Activated CD4-positive, alpha-beta T cell treated with anti-CD3 and anti-CD28 coated beads for 48 hours (primary cell): ENCODE measurements at regions not wholly inside any gene's neighbourhood (a gene's known extent, or its start where the extent isn't known, plus 50 kb on each side); places are given as distances from the start of the nearest gene placed in this dataset.
"Not testable (repeated sequence)": the region's sequence is repeated elsewhere in the genome, so short reads cannot be mapped to it uniquely, and the experiment has no call there.

ENCODE experiments used
- DNase-seq: peaks from one replicate; pipeline ENCODE4 v3.0.0-alpha.2; 2020

DNA sequence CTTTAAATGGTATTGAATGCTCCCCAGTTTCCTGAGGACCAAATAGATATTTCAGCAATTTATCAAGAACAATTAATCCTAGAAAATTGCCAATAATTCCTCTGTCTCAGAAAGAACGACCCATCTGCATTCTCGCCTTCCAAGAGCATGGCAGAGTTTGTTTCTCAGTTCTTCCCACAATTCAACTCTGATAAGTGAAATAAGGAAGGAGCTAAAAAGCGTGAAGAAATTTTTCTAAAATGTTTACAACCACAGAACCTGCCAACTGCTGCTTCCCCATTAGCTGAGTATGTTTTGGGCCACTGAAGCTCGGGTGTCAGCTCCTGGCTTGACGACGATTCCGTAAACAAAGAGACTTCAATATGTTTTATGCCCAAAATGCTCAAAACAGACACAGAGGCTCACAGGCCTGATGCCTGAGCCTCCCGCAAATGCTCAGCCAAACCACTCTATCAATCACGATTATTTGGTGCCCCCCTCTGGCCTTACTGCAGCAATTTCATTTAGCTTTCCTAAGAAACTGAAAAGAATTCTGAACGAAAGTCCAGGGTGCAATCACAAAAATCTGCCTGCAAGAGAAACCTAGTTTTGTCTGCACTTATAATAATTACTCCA lies 259.2 kb upstream of the CCDC54 start:
- peak; percentile 10 for DNase-seq

DNA sequence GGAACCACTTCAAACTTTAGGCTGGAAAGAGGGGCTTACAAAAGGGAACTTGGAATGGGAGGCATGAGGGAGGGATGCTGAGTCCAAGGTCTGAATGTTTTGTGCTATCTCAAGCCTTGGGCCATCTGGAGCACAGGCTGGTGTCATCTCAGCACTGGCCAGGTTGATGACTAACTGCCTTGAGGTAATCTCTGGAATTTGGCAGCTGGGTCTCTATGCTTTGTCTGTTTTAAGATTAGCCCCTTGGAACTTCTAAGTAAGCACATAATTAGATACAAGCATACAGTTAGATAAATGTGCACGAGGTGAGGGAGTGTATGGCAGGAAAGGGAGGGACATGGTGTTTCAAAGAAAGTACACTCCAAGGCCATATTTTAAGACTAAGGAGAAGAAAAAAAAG lies 252.4 kb upstream of the CCDC54 start:
- no peak for DNase-seq

DNA sequence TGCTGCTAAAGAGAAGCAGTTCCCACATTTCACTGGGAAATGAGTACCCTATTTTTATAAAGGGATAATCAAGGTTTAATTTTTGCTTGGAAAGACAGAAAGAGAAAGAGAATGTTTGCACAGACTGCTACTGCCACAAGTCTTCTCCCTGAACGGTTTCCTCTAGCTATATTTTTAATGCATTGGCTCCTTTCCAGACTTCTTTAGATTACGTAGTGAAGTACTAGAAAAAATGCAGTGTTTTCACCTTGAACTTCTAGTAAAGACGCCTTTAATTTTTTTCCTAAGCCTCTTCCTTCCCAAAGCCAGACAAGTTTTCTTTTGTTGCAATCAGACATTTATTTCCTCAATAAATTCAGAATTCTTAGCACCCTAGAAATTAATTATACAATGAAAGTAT lies 248.3 kb upstream of the CCDC54 start:
- DNase-seq, result no peak

DNA sequence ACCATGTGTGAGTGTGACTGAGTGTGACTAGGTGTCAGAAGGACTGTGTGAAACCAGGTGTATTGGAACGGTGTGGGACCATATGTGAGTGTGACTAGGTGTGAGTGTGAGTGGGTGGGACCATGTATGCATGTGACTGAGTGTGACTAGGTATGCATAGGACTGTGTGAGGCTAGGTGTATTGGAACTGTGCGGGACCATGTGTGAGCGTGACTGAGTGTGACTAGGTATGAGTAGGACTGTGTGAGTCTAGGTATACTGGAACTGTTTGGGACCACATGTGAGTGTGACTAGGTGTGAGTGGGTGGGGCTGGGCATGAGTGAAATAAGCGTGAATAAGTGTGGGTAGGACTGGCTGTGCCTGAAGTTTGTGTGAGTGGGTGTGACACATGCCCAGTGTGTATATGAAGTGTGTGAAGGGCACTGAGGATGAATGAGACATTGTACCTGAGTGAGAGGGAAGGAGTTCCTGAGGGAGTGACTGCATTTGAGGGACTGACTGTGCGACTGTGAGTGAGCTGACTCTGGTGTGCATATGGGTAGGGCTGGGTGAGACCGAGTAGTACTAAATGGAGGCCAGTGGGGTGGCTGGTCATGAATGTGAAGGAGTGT lies 247.0 kb upstream of the CCDC54 start:
- no peak for DNase-seq

DNA sequence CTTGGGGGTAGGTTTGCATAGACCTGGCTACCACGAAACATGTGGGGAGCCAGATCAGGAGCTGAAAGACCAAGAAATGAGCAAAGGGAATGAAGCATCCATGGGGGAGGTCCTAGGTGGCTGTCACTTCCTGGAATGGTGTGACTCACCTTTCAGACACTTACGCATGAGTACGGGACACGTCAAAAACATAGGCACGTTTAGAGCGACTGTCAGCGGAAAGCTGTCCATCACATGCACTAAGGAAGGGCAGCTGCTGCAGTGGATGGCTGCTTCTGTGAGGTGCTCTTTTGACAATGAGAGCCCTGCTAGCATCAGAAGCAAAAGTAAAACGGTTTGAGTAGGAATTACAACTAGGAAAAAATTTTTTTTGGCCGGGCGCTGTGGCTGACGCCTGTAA lies 244.6 kb upstream of the CCDC54 start:
- no peak for DNase-seq

DNA sequence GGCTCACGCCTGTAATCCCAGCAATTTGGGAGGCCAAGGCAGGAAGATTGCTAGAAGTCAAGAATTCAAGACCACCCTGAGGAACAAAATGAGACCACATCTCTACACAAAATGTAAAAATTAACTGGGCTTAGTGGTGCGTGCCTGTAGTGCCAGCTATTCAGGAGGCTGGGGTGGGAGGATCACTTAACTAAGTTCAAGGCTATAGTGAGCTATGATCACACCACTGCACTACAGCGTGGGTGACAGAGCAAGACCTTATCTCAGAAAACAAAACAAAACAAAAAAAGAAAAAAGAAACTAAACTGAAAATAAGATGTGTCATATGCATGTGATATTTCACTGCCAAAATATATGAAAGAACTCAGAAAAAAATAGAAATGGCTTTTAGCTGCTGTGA lies 243.3 kb upstream of the CCDC54 start:
- no peak for DNase-seq

DNA sequence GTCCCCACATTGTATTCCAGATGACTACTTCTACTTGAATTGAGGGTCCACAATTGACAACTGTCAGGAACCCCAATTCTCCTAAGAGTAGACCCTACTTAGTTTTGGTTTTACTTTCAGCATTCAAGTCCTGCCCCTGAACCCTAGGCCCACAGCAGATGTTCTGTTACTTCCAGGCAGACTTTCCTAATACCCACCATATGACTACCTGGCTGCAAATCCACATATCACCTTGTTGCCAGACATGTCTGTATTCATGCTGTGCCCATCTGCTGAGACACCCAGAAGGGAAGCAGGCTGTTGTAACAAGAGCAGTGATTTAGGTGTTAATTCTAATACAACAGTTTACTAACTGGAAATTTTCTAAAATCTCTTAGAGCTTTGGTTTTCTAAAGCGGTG lies 235.1 kb upstream of the CCDC54 start:
- DNase-seq, result no peak

DNA sequence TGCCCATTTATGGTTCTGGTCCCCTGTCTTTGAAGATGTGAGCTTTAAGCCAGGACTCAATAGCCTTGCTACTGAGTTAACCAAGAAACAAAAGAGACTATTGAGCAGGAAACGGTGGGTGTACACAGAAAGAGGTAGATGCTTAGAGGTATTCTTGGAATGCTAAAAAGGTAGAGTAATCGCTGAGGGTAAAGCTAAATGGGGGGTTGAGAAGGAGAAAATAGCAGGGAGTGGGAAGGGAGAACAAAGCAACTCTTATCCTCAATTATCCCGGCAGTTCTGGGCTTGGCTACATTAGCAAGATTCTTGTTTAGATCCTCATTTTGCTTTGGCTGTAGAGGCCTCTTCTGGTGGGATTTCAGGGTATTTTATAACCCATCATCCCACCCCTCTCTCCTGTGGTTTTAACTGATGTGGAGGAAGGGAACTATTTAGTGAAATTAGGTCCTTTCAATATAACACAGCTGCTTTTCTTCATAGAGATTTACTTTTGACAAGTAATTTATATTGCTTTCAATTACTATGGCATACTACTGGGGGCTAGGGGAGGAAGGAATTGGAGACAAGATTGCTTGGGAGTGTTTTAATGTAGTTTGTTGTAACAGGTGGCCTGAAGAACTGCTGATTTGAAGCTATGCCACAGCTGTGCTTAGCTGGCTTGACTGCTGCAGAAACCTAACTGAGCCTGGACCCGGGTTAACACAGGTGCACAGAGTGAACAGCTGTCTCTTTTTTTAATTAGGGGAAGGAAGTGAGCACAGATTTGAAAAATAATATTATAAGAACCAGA lies 234.3 kb upstream of the CCDC54 start:
- DNase-seq, result no peak

DNA sequence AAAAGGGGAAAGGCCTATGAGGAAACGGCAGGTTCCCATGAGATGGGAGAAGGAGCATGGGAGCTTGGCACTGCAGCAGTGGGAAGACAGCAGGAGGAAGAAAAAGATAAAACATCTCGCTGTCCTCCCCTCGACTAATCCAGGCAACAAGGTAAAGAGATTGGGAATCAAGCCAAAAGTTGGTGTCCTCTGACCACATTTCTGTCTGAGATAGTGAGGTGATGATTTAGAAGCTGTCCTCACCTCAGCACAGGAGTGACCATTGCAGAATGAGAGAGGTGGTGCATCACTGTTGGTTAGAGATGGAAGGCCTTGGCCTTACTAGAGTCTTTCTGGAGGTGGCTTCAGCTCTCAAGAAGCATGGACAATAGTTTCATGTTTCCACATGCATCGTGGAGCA lies 226.6 kb upstream of the CCDC54 start:
- no peak for DNase-seq

DNA sequence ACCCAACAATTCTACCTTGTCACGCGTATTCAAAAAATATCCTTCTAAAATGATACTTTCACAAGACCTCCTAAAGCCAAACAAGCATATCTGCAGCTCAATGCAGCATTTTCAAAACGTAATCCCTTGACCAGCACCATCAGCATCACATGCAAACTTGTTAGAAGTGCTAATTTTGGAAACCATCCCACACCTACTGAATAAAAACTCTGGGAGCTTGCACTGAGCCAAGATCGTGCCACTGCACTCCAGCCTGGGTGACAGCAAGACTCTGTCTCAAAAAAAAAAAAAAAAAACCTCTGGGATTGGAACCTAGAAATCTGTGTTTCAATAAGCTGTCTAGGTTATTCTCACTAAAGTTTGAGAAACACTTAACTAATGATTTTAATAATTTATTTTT lies 223.3 kb upstream of the CCDC54 start:
- DNase-seq, result no peak

DNA sequence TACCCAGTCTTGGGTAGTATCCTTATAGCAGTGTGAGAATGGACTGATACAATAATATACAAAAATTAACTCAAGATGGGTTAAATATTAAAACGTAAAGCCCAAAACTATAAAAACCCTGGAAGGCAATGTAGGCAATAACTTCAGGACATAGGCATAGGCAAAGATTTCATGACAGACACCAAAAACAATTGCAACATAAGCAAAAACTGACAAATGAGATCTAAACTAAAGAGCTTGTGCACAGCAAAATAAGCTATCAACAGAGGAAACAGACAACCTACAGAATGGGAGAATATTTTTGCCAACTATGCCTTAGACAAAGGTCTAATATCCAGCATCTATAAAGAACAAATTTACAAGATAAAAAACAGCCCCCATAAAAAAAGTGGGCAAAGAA lies 204.8 kb upstream of the CCDC54 start:
- no peak for DNase-seq

DNA sequence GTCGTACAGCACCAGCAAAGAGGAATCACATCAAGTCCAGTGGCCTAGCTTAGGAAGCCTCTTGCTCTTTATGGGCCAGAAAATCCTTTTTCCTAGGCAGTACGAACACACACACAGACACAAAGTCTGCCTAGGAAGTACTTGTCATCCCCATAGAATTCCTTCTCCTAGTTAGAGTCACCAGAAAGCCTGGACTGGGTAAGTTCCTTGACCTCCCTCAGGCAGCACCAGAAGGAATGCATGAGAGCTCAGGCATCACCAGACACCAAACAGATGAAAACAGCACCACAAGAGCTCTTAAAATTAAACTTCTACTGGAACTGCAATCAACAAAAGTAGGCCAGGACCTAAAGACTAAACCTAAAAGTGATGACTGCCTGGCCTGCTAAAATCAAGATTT lies 192.9 kb upstream of the CCDC54 start:
- no peak for DNase-seq

DNA sequence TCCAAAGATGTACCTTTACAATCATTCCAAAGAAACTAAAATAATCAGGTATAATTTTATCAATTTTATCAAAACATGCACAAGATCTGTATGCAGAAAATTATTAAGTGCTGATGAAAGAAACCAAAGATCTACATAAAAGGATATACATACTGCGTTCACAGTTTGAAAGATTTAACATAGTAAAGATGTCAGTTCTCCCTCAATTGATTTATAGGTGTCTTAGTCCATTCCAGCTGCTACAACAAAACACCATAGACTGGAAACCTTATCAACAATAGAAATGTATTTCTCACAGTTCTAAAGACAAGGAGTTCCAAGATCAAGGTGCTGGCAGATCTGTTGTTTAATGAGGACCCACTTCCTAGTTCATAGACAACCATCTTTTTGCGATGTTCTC lies 189.0 kb upstream of the CCDC54 start:
- no peak for DNase-seq

DNA sequence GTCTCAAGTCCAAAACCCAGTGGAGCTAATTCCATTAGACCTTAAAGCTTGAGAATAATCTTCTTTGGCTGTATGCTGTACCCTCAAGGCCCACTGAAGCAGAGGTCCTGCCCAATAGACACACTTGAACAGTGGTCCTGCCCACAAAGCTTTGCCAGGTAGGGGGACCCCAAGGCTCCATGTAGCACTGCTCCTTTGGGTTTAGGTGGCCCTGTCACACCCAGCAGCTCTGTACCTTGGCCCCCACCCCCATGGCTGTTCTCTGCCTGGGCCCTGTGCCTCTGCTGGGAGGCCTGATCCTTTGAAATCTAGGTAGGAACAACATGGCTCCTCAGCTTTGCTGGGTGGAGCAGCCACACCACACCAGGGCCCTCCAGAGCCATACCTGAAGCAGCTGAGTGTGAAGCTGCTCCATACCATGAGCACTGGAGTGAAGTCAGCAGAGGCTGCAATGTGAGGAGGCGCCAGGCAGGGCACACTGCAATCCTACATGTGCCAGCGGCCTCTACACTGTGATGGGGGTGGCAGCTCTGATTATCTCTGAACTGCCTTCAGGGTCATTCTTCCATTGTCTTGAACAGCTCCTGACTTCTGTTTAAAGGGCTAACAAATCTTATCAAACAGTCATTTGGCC lies 188.0 kb upstream of the CCDC54 start:
- DNase-seq, result no peak

DNA sequence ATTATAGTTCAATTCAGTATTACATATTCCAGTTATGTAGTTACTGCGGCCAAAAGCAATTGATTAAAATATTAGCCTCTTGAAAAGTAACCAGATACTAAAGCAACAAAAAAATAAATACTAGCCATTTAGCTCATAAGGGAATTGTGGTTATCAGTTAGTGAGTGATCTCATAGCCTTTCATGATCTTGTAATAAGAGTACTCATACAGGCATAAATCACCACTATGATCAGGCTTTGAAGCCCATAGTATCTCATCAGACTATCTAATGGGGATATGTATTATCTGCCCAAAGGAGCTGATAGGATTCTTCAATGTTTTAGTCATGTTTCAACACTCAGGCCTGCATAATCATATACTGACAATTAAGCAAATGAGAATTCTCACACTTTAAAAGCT lies 184.1 kb upstream of the CCDC54 start:
- no peak for DNase-seq

DNA sequence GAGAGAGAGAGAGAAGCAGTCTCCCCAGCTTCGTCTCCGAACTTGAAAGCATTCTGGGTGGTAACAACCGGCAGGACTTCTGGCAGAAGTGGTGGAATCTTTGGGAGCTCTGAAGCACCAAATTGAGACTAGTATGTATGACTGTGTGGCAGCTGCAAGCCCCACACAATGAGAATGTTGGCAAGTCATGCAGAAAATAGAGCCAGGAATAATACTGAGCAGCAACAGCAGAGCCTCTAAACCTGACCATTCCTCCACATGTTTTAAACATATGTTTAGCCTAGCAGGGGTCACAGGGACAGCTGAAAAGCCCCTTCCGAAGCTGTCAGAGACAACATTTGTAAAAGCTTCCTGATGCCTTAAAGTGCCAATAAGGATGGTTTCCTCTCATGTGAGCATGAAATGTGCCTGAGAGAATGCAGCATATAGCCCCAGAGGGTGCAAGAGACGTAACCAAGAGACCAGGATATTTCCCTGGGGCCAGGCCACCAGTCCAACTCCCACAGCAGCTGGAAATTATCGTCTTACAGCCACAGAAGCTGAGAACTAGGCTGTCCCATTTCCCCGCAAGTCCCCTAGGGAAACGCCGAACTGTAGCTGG lies 178.6 kb upstream of the CCDC54 start:
- no peak for DNase-seq

DNA sequence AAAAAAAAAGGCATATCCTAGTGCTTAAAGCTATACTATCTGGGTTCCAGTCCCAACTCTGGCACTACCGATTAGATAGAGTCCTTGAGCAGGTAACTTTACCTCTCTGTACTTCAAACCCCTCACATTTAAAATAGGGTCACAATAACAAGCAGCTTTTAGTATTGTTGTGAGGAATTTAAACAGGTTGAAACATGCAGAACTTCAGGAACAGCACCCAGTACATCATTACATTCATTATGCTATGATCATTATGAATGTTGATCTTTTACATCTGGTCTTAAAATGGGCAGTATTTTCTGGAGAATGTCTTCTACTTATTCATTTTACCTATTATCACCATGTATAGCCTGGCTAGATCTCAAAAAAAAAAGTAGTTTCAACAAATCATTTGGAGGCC lies 176.1 kb upstream of the CCDC54 start:
- DNase-seq, result no peak

DNA sequence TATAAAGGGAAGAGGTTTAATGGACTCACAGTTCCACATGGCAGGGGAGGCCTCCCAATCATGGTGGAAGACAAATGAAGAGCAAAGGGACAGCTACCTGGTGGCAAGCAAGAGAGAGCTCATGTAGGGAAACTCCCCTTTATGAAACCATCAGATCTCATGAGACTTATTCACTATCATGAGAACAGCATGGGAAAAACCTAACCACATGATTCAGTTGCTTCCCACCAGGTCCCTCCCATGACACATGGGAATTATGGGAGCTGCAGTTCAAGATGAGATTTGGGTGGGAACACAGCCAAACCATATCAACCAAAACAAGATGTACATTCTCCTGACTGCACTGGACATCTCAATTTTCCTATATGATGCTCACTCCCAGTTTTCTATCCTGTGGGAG lies 174.4 kb upstream of the CCDC54 start:
- DNase-seq, result not testable (repeated sequence)

DNA sequence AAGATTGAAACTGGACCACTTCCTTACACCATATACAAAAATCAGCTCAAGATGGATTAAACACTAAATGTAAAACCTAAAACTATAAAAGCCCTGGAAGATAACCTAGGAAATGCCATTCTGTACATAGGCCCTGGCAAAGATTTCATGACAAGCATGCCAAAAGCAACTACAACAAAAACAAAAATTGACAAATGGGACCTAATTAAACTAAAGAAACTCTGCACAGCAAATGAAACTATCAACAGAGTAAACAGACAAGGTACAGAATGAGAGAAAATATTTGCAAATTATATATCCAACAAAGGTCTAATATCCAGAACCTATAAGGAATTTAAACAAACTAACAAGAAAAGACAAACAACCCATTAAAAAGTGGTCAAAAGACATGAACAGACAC lies 173.1 kb upstream of the CCDC54 start:
- no peak for DNase-seq

DNA sequence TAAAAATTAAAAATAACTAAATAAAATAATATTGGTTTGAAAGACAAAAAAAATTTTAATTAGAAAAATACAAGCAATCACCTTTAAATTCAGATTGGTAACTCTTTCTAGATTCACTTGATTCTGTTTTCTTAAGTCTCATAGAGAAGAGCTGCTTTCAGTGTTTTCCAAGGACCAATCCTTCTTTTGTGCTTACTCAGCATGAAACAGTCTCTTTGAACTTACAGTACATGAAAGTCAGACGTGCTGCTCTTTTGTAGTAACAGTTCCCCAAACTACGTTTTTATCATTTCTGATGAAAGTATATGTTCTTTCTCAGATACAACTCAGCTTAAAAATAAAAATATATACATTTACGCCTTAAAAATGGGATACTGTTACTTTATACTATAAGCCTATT lies 171.9 kb upstream of the CCDC54 start:
- no peak for DNase-seq

DNA sequence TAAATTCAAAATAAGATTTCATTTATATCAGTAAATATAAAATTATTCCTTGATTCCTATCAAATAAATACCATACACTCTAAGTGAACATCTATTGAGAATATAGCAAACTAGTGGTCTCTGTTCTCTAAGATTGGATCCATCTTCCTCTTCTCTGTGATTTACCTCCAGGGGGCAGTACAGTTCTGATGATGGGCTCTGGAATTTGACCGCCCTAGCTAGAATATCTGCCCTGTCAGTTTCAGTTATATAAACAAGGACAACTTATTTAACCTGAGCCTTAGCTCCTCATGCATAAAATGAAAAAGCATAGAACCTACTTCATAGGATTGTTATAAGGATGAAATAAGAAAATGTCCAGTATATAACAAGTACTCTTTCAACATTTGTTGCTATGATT lies 171.1 kb upstream of the CCDC54 start:
- no peak for DNase-seq

DNA sequence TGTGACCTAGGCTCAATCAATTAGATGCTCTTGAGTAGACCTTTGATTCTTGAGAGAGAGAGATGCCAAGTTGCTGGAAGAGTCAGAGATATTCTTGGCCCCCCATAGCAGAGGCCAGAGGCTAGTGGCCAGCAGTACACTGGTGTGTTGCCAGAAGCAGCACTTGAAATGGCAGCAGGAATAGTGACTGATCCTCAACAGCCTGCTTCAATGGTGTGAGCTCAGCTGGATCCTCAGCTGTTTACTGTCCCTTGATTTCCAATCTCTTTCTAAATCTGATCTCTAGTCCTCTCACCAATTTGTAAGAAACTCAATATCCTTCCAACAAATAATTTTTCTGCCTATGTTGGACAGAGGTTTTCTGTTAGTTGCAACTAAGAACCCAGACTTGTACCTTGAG lies 170.3 kb upstream of the CCDC54 start:
- no peak for DNase-seq

DNA sequence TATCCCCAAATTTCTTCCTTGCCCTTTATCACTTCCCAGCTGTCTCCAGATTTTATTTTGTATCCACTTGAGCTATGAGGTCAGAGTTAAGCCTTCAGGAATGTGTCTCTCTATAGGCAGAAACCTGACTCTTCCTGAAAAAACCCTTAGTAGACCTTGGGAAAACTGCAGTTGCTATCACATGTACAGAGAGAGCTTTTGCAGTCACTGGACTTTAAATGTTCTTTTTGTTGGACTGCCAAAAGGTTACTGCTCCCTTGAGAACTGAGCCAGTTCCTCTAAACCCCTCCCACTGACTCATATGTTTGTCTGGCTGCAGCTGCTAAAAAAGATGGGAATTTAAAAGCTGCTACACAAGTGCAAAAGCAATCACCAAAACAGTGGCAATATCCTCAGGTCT lies 169.1 kb upstream of the CCDC54 start:
- no peak for DNase-seq

DNA sequence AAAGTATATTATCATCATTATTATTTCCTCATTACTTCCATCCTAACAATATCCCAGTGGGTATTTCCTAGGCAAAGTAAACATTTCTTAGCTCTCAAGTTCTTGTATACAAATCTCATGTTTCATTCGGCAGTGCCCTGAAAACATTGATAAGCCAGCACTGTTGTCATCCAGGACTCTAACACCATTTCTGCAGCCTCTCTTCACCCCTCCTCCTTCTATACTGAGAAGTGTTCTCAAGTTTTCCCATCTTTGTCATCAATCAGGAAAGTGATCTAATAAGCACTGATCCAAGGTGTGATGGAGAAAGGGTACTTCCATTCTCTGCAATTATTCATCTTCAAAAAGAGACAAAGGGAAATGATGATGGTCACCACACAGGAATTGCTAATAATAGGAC lies 168.4 kb upstream of the CCDC54 start:
- no peak for DNase-seq
